ENCODE measurements at regions not wholly inside any gene's neighbourhood (a gene's known extent, or its start where the extent isn't known, plus 50 kb on each side); places are given as distances from the start of the nearest gene placed in this dataset.

DNA sequence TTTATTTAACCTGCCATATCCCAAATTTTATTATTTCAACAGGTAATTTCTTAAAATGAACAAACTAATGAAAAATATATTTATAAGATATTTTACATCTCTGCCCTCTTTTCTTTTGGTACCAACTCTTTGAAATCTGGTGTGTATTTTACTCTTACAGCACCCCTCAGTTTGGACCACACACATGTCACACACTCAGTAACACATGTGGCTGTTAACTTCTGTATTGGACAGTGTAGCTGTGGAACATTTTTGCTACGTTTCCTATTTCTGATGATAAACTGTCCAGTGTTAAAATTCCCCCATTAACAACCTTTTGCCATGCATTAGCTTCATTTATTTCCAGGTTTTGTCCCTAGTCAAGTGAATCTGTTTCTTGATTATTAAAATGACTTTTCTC lies 250.6 kb downstream of the NFKBIZ start:
- Histone ChIP-seq H3K27ac (ENCODE audit: low read depth in 1 of 2, low read length in 2 of 2) (no peak overlapping the region), H3K4me3 (ENCODE audit: low read depth in 1 of 3, low read length in 3 of 3) (no peak overlapping the region), H3K9ac (ENCODE audit: low read depth in 1 of 2, low read length in 2 of 2) (no peak overlapping the region), H3K36me3 (ENCODE audit: control insufficient read depth in 4 of 4, insufficient read depth in 3 of 4, low read depth in 1 of 4, low read length in 3 of 4) (no peaks in the 10 kb centered on the region), H3K27me3 (ENCODE audit: control insufficient read depth in 4 of 4, insufficient read depth in 4 of 4, low read length in 3 of 4) (no peaks in the 10 kb centered on the region), H3K9me3 (ENCODE audit: control insufficient read depth in 4 of 4, low read length in 3 of 4) (no peaks in the 10 kb centered on the region), H3K4me1 (ENCODE audit: control insufficient read depth in 4 of 4, insufficient read depth in 4 of 4, low read length in 3 of 4) (peaks cover 0 to 4% (median 0%) of the 10 kb centered on the region in 4 donors)
- WGBS, result 89% methylated on average over 1 of the region's 1 CpG
- no peak for DNase-seq (ENCODE audit: low spot score)
- no peak for TF ChIP-seq FOXA1 (IDR thresholded peaks at IDR 0.05)
- TF ChIP-seq, protein P1, sequence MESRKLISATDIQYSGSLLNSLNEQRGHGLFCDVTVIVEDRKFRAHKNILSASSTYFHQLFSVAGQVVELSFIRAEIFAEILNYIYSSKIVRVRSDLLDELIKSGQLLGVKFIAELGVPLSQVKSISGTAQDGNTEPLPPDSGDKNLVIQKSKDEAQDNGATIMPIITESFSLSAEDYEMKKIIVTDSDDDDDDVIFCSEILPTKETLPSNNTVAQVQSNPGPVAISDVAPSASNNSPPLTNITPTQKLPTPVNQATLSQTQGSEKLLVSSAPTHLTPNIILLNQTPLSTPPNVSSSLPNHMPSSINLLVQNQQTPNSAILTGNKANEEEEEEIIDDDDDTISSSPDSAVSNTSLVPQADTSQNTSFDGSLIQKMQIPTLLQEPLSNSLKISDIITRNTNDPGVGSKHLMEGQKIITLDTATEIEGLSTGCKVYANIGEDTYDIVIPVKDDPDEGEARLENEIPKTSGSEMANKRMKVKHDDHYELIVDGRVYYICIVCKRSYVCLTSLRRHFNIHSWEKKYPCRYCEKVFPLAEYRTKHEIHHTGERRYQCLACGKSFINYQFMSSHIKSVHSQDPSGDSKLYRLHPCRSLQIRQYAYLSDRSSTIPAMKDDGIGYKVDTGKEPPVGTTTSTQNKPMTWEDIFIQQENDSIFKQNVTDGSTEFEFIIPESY (IDR thresholded peaks at IDR 0.05), result no peak
- TF ChIP-seq, protein P2, sequence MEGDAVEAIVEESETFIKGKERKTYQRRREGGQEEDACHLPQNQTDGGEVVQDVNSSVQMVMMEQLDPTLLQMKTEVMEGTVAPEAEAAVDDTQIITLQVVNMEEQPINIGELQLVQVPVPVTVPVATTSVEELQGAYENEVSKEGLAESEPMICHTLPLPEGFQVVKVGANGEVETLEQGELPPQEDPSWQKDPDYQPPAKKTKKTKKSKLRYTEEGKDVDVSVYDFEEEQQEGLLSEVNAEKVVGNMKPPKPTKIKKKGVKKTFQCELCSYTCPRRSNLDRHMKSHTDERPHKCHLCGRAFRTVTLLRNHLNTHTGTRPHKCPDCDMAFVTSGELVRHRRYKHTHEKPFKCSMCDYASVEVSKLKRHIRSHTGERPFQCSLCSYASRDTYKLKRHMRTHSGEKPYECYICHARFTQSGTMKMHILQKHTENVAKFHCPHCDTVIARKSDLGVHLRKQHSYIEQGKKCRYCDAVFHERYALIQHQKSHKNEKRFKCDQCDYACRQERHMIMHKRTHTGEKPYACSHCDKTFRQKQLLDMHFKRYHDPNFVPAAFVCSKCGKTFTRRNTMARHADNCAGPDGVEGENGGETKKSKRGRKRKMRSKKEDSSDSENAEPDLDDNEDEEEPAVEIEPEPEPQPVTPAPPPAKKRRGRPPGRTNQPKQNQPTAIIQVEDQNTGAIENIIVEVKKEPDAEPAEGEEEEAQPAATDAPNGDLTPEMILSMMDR (IDR thresholded peaks at IDR 0.05; ENCODE audit: low read depth, low read length, missing input control), result no peak
- no peak for TF ChIP-seq TAF1 (conservative IDR thresholded peaks at IDR 0.05)
- TF ChIP-seq YY1 (IDR thresholded peaks at IDR 0.05), result no peak
- TF ChIP-seq NR2F2 (IDR thresholded peaks at IDR 0.05), result no peak
- no peak for TF ChIP-seq HNF4G (IDR thresholded peaks at IDR 0.05)
- TF ChIP-seq, protein P3, sequence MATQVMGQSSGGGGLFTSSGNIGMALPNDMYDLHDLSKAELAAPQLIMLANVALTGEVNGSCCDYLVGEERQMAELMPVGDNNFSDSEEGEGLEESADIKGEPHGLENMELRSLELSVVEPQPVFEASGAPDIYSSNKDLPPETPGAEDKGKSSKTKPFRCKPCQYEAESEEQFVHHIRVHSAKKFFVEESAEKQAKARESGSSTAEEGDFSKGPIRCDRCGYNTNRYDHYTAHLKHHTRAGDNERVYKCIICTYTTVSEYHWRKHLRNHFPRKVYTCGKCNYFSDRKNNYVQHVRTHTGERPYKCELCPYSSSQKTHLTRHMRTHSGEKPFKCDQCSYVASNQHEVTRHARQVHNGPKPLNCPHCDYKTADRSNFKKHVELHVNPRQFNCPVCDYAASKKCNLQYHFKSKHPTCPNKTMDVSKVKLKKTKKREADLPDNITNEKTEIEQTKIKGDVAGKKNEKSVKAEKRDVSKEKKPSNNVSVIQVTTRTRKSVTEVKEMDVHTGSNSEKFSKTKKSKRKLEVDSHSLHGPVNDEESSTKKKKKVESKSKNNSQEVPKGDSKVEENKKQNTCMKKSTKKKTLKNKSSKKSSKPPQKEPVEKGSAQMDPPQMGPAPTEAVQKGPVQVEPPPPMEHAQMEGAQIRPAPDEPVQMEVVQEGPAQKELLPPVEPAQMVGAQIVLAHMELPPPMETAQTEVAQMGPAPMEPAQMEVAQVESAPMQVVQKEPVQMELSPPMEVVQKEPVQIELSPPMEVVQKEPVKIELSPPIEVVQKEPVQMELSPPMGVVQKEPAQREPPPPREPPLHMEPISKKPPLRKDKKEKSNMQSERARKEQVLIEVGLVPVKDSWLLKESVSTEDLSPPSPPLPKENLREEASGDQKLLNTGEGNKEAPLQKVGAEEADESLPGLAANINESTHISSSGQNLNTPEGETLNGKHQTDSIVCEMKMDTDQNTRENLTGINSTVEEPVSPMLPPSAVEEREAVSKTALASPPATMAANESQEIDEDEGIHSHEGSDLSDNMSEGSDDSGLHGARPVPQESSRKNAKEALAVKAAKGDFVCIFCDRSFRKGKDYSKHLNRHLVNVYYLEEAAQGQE (IDR thresholded peaks at IDR 0.05), result no peak
- TF ChIP-seq, protein P4, sequence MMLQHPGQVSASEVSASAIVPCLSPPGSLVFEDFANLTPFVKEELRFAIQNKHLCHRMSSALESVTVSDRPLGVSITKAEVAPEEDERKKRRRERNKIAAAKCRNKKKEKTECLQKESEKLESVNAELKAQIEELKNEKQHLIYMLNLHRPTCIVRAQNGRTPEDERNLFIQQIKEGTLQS (IDR thresholded peaks at IDR 0.05), result no peak
- TF ChIP-seq, protein P5, sequence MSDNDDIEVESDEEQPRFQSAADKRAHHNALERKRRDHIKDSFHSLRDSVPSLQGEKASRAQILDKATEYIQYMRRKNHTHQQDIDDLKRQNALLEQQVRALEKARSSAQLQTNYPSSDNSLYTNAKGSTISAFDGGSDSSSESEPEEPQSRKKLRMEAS (IDR thresholded peaks at IDR 0.05), result no peak
- TF ChIP-seq SP1 (IDR thresholded peaks at IDR 0.05), result no peak
- TF ChIP-seq HNF4A (conservative IDR thresholded peaks at IDR 0.05), result no peak
- TF ChIP-seq RXRA (IDR thresholded peaks at IDR 0.05), result no peak
- no peak for TF ChIP-seq RAD21 (IDR thresholded peaks at IDR 0.05)
- no peak for TF ChIP-seq JUND (IDR thresholded peaks at IDR 0.05)
- no peak for TF ChIP-seq FOXA2 (IDR thresholded peaks at IDR 0.05)
- no peak for TF ChIP-seq GABPA (IDR thresholded peaks at IDR 0.05 in 1 of 2, conservative IDR thresholded peaks at IDR 0.05 in 1 of 2)
- no peak for TF ChIP-seq EGR1 (IDR thresholded peaks at IDR 0.05; ENCODE audit: low read depth in 2 of 2)
